Activated T-cell treated with anti-CD3 and anti-CD28 coated beads for 24 hours (primary cell): ENCODE measurements at regions not wholly inside any gene's neighbourhood (a gene's known extent, or its start where the extent isn't known, plus 50 kb on each side); places are given as distances from the start of the nearest gene placed in this dataset.
"Not testable (repeated sequence)": the region's sequence is repeated elsewhere in the genome, so short reads cannot be mapped to it uniquely, and the experiment has no call there.

ENCODE experiments used
- DNase-seq: peaks from one replicate; pipeline ENCODE4 v3.0.0-alpha.2; 2020; ENCODE audit warnings: low read depth

GRCh38 chr5:166865206-166865605, 1426.2 kb upstream of the WWC1 start:
- DNase-seq: no peak

GRCh38 chr5:166880456-166880855, 1411.0 kb upstream of the WWC1 start:
- DNase-seq: no peak

GRCh38 chr5:166881802-166882201, 1409.6 kb upstream of the WWC1 start:
- DNase-seq: no peak

- DNase-seq: no peak
Observed at GRCh38 chr5:166883016-166883415, 1408.4 kb upstream of the WWC1 start.

GRCh38 chr5:166898166-166898565, 1393.3 kb upstream of the WWC1 start:
- no peak for DNase-seq

- no peak for DNase-seq
Observed at GRCh38 chr5:166899343-166899742, 1392.1 kb upstream of the WWC1 start.

- no peak for DNase-seq
Observed at GRCh38 chr5:166904571-166904970, 1386.9 kb upstream of the WWC1 start.

- DNase-seq: no peak
Observed at GRCh38 chr5:166906991-166907713, 1384.3 kb upstream of the WWC1 start.

GRCh38 chr5:166909040-166909439, 1382.4 kb upstream of the WWC1 start:
- no peak for DNase-seq

GRCh38 chr5:166909926-166910325, 1381.5 kb upstream of the WWC1 start:
- DNase-seq: no peak

- no peak for DNase-seq
Observed at GRCh38 chr5:166910995-166911394, 1380.5 kb upstream of the WWC1 start.

- no peak for DNase-seq
Observed at GRCh38 chr5:166916021-166916420, 1375.4 kb upstream of the WWC1 start.

GRCh38 chr5:166926138-166926537, 1365.3 kb upstream of the WWC1 start:
- no peak for DNase-seq

GRCh38 chr5:166926806-166927475, 1364.5 kb upstream of the WWC1 start:
- DNase-seq: not testable (repeated sequence)

GRCh38 chr5:166936351-166936750, 1355.1 kb upstream of the WWC1 start:
- no peak for DNase-seq

- no peak for DNase-seq
Observed at GRCh38 chr5:166938071-166938470, 1353.4 kb upstream of the WWC1 start.

- DNase-seq: no peak
Observed at GRCh38 chr5:166942948-166943347, 1348.5 kb upstream of the WWC1 start.

GRCh38 chr5:166947045-166947444, 1344.4 kb upstream of the WWC1 start:
- no peak for DNase-seq

GRCh38 chr5:166948679-166949078, 1342.8 kb upstream of the WWC1 start:
- DNase-seq: no peak

- no peak for DNase-seq
Observed at GRCh38 chr5:166952048-166952447, 1339.4 kb upstream of the WWC1 start.

- DNase-seq: no peak
Observed at GRCh38 chr5:166957782-166958181, 1333.7 kb upstream of the WWC1 start.

GRCh38 chr5:166959766-166960165, 1331.7 kb upstream of the WWC1 start:
- no peak for DNase-seq

GRCh38 chr5:166961028-166961427, 1330.4 kb upstream of the WWC1 start:
- no peak for DNase-seq

GRCh38 chr5:166961913-166962312, 1329.5 kb upstream of the WWC1 start:
- DNase-seq: no peak
